Spleen (tissue), 11 donors: ENCODE measurements at regions not wholly inside any gene's neighbourhood (a gene's known extent, or its start where the extent isn't known, plus 50 kb on each side); places are given as distances from the start of the nearest gene placed in this dataset.

Experiments
- DNase-seq: peaks from one replicate; pipeline ENCODE4 v3.0.0-alpha.2; 2020
- H3K27ac ChIP-seq, 8 donors: fragments of 200-600 bp; sonication (generic) in 7 of 8; 1 replicate in 4 of 8; 2 replicates in 4 of 8; pipeline versions ENCODE4 v1.5.0 to v1.8.0; 2016 to 2021; ENCODE audit warnings: inconsistent platforms in 4 of 8, mild to moderate bottlenecking in 4 of 8, moderate library complexity in 1 of 8
- H3K27me3 ChIP-seq, 7 donors: fragments of 200-600 bp; sonication (generic) in 6 of 7; replicated peaks in 1 of 7; 1 replicate in 4 of 7; 2 replicates in 3 of 7; pipeline versions ENCODE4 v1.5.0 to v1.8.0; 2016 to 2021; ENCODE audit warnings: inconsistent platforms in 3 of 7, mild to moderate bottlenecking in 1 of 7
- H3K36me3 ChIP-seq, 6 donors: fragments of 200-600 bp; sonication (generic) in 5 of 6; 1 replicate in 4 of 6; 2 replicates in 2 of 6; pipeline versions ENCODE4 v1.5.0 to v1.8.0; 2016 to 2021; ENCODE audit warnings: inconsistent platforms in 2 of 6
- H3K4me1 ChIP-seq, 6 donors: fragments of 200-600 bp; sonication (generic) in 5 of 6; 1 replicate in 3 of 6; 2 replicates in 3 of 6; pipeline versions ENCODE4 v1.5.0 to v1.8.0; 2016 to 2021; ENCODE audit warnings: inconsistent platforms in 3 of 6
- H3K4me3 ChIP-seq, 8 donors: fragments of 200-600 bp; sonication (generic) in 7 of 8; 1 replicate in 4 of 8; 2 replicates in 4 of 8; pipeline versions ENCODE4 v1.5.0 to v1.8.0; 2016 to 2021; ENCODE audit warnings: inconsistent platforms in 4 of 8, mild to moderate bottlenecking in 4 of 8, moderate library complexity in 2 of 8
- H3K9me3 ChIP-seq, 8 donors: fragments of 200-600 bp; sonication (generic) in 7 of 8; 1 replicate in 4 of 8; 2 replicates in 4 of 8; pipeline versions ENCODE4 v1.5.0 to v1.8.0; 2016 to 2021; ENCODE audit warnings: inconsistent platforms in 4 of 8
- POLR2A ChIP-seq, 3 donors: fragments of 450-650 bp; IDR thresholded peaks; one replicate each; pipeline ENCODE4 v1.5.1; 2017; ENCODE audit warnings: antibody characterized with exemption in 3 of 3, mild to moderate bottlenecking in 1 of 3
- POLR2AphosphoS5 ChIP-seq, 3 donors: sonication (generic); formaldehyde crosslinking; IDR thresholded peaks; one replicate each; pipeline ENCODE4 v1.5.1; 2017; ENCODE audit warnings: antibody characterized with exemption in 3 of 3
- WGBS, 5 donors: extraction: QIAGEN DNeasy Blood & Tissue Kit in 3 of 5; methylation state at CpG; one replicate each; pipeline versions ENCODE4 v1.1.5 to v1.1.7; 2013 to 2018; 5-methylcytosine and 5-hydroxymethylcytosine counted together
- intact Hi-C: fragments of 100-400 bp; cut with DNase I; formaldehyde crosslinking; loops from one replicate; pipeline ENCODE4 v1.15.0; 2023; ENCODE audit warnings: low total_unique reads
- TF ChIP-seq, protein P1 (sequence below), 11 experiments: fragments of 200-600 bp in 7 of 11; fragments of 450-650 bp in 4 of 11; sonication (generic) in 4 of 11; IDR thresholded peaks in 8 of 11; conservative IDR thresholded peaks in 3 of 11; 1 replicate in 7 of 11; 2 replicates in 4 of 11; pipeline versions ENCODE4 v1.4.0 to v1.8.0; 2016 to 2021; ENCODE audit warnings: antibody characterized with exemption in 11 of 11, inconsistent platforms in 4 of 11, mild to moderate bottlenecking in 1 of 11
- donor health status: healthy with polysubstance abuse.
- donor health status: DM: no; HTN: no; CAD: no; lungs with moderate emphysema.
- donor health status: DM: no; HTN: no; CAD: no.
- donor health status: Bipolar disorder and iron deficiency.
- donor health status: healthy.
- donor health status: DM: no; HTN: no; CAD: no.
- donor health status: DM: yes; HTN: yes; CAD: no.

DNA sequence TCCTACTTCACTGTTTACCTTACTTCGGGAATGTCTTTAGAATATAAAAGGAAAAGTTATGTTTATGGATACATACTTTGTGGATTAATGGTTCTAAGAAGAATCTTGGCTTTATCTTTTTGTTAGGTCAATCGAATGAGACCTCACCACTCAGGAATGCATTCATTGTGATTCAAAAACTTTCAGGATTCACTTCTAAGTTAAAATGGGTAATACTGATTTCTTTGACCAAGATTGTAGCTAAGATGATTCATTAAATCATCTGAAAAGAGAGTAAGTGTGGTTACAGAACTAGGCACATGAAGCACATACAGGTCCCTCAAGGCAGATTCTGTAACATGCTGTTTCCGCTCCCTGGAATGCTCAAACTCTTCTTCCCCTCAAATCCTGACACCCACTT, 716.4 kb downstream of the KCNA4 start:
- 71 to 83% (median 74%) methylated on average over 3 of the region's 3 CpGs for WGBS, 5 donors
- intact Hi-C loops, result no loop called here

DNA sequence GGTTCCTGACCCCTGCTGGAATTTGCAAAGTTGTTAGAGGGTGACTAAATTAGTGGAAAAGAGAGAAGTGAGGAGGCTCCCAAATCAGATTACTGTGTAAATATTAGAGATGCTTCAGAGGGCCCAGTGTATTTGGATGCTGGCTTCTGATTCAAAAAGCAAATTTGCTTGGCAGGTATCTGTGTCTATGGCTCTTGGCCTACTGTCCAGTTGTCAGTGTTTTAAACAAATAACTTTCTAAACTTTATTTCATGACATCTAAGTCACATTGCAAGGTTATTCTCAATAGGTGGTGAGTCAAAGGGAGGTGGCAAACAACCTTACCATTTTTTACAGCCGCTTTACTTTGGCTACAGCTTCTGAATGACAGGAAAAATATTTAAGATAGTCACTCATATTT, 720.1 kb downstream of the KCNA4 start:
- intact Hi-C loops, result no loop called here
- Histone ChIP-seq H3K27ac (no peak overlapping the region), H3K4me3 (no peak overlapping the region), H3K4me1 (no peaks in the 10 kb centered on the region), H3K27me3 (no peaks in the 10 kb centered on the region), H3K9me3 (no peaks in the 10 kb centered on the region), H3K36me3 (no peaks in the 10 kb centered on the region)
- no peak for DNase-seq
- TF ChIP-seq, protein P1, sequence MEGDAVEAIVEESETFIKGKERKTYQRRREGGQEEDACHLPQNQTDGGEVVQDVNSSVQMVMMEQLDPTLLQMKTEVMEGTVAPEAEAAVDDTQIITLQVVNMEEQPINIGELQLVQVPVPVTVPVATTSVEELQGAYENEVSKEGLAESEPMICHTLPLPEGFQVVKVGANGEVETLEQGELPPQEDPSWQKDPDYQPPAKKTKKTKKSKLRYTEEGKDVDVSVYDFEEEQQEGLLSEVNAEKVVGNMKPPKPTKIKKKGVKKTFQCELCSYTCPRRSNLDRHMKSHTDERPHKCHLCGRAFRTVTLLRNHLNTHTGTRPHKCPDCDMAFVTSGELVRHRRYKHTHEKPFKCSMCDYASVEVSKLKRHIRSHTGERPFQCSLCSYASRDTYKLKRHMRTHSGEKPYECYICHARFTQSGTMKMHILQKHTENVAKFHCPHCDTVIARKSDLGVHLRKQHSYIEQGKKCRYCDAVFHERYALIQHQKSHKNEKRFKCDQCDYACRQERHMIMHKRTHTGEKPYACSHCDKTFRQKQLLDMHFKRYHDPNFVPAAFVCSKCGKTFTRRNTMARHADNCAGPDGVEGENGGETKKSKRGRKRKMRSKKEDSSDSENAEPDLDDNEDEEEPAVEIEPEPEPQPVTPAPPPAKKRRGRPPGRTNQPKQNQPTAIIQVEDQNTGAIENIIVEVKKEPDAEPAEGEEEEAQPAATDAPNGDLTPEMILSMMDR (IDR thresholded peaks at IDR 0.05 in 8 of 11, conservative IDR thresholded peaks at IDR 0.05 in 3 of 11), result no peak
- TF ChIP-seq POLR2A (IDR thresholded peaks at IDR 0.05) (no peak), POLR2AphosphoS5 (IDR thresholded peaks at IDR 0.05) (no peak)
- 85 to 98% (median 90%) methylated on average over 1 of the region's 1 CpG for WGBS, 5 donors

More for the DNA sequence above, 716.4 kb downstream of the KCNA4 start:
- Histone ChIP-seq H3K4me1 (no peaks in the 10 kb centered on the region), H3K4me3 (no peak overlapping the region), H3K27ac (no peak overlapping the region), H3K36me3 (no peaks in the 10 kb centered on the region), H3K9me3 (no peaks in the 10 kb centered on the region), H3K27me3 (no peaks in the 10 kb centered on the region)
- no peak for DNase-seq
- TF ChIP-seq, protein P1 (IDR thresholded peaks at IDR 0.05 in 8 of 11, conservative IDR thresholded peaks at IDR 0.05 in 3 of 11), result no peak
- TF ChIP-seq POLR2A (IDR thresholded peaks at IDR 0.05), result no peak
- TF ChIP-seq POLR2AphosphoS5 (IDR thresholded peaks at IDR 0.05), result no peak

DNA sequence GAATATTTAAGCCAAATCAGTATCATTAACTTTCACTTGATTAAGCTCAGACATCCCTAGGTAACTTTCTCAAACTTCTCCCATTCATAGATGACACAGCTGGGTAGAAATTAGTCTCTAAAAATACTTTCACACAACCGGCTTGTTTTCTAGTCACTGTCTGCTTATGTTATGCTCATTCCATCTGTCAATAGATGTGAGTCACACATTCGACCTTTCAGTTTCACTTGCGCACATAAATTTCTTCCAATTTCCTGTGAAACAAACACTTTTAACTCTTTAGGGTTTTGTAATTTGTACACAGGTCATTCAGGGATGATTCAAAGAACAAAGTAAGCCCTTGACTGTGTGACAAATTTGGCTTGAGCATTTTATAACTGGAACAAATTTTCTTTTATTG, 723.0 kb downstream of the KCNA4 start:
- 25 to 37% (median 34%) methylated on average over 3 of the region's 3 CpGs for whole genome bisulfite sequencing, 5 donors
- Histone ChIP-seq H3K27ac (no peak overlapping the region), H3K4me3 (no peak overlapping the region), H3K36me3 (no peaks in the 10 kb centered on the region), H3K4me1 (no peaks in the 10 kb centered on the region), H3K27me3 (no peaks in the 10 kb centered on the region), H3K9me3 (no peaks in the 10 kb centered on the region)
- intact Hi-C loops, result no loop called here
- DNase-seq, result no peak
- no peak for TF ChIP-seq POLR2AphosphoS5 (IDR thresholded peaks at IDR 0.05)
- TF ChIP-seq POLR2A (IDR thresholded peaks at IDR 0.05), result no peak
- TF ChIP-seq, protein P1 (IDR thresholded peaks at IDR 0.05 in 8 of 11, conservative IDR thresholded peaks at IDR 0.05 in 3 of 11), result no peak

DNA sequence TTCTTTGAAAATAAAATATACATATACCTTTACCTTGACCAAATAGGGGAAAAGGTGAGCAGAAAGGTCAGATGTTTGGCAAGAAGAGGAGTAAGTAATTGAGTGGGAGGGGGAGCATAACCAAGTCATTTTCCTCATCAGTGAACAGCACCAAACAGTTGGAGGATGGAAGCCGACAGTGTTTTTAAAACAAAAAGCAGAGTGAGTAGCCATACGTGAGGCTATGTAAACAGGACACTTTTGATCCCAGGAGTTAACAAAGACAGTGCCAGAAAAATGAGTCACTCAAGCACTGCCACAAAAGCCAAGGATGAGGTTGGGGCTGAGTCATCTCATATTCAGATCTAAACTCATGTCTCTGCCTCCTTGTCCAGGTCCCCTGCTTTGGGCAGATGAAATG, 734.7 kb downstream of the KCNA4 start:
- Histone ChIP-seq H3K27ac (no peak overlapping the region), H3K27me3 (no peaks in the 10 kb centered on the region), H3K9me3 (peaks cover 0 to 5% (median 0%) of the 10 kb centered on the region in 8 donors), H3K4me1 (no peaks in the 10 kb centered on the region), H3K4me3 (no peak overlapping the region), H3K36me3 (no peaks in the 10 kb centered on the region)
- intact Hi-C loops, result no loop called here
- no peak for DNase-seq
- TF ChIP-seq, protein P1 (IDR thresholded peaks at IDR 0.05 in 8 of 11, conservative IDR thresholded peaks at IDR 0.05 in 3 of 11), result no peak
- TF ChIP-seq POLR2A (IDR thresholded peaks at IDR 0.05) (no peak), POLR2AphosphoS5 (IDR thresholded peaks at IDR 0.05) (no peak)
- 51 to 70% (median 63%) methylated on average over 2 of the region's 2 CpGs for WGBS, 5 donors
